ENCODE measurements at regions not wholly inside any gene's neighbourhood (a gene's known extent, or its start where the extent isn't known, plus 50 kb on each side); places are given as distances from the start of the nearest gene placed in this dataset.

GRCh38 chr9:73773896-73774295 is 622.2 kb downstream of the ANXA1 start:
- TF ChIP-seq CTCF (conservative IDR thresholded peaks at IDR 0.05; ENCODE audit: low read depth, low read length) = no peak
- no peak for TF ChIP-seq RAD21 (IDR thresholded peaks at IDR 0.05; ENCODE audit: low read length)
- TF ChIP-seq RFX5 (IDR thresholded peaks at IDR 0.05; ENCODE audit: low read depth, low read length) = no peak
- no peak for TF ChIP-seq BHLHE40 (IDR thresholded peaks at IDR 0.05; ENCODE audit: low read depth, low read length)
- no peak for TF ChIP-seq POLR2A (IDR thresholded peaks at IDR 0.05; ENCODE audit: low read depth, low read length)
- TF ChIP-seq RCOR1 (IDR thresholded peaks at IDR 0.05; ENCODE audit: insufficient replicate concordance, low read length) = no peak
- TF ChIP-seq, protein P1, sequence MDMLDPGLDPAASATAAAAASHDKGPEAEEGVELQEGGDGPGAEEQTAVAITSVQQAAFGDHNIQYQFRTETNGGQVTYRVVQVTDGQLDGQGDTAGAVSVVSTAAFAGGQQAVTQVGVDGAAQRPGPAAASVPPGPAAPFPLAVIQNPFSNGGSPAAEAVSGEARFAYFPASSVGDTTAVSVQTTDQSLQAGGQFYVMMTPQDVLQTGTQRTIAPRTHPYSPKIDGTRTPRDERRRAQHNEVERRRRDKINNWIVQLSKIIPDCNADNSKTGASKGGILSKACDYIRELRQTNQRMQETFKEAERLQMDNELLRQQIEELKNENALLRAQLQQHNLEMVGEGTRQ (IDR thresholded peaks at IDR 0.05; ENCODE audit: low read depth, low read length) = no peak

Data from IMR-90 (cell line).